SH-SY5Y (cell line): ENCODE measurements at regions not wholly inside any gene's neighbourhood (a gene's known extent, or its start where the extent isn't known, plus 50 kb on each side); places are given as distances from the start of the nearest gene placed in this dataset.

Experiments used
- GATA2 ChIP-seq: IDR thresholded peaks from 2 replicates; pipeline ENCODE4 v1.6.1; 2011; ENCODE audit warnings: mild to moderate bottlenecking, low read depth, low read length
- GATA3 ChIP-seq: IDR thresholded peaks from 2 replicates; pipeline ENCODE4 v1.6.1; 2011; ENCODE audit warnings: low read depth, mild to moderate bottlenecking, low read length, moderate library complexity

GRCh38 chr14:89695846-89696245, 258.7 kb downstream of the EFCAB11 start:
- TF ChIP-seq GATA2 (no peak), GATA3 (no peak)
